ENCODE measurements at regions not wholly inside any gene's neighbourhood (a gene's known extent, or its start where the extent isn't known, plus 50 kb on each side); places are given as distances from the start of the nearest gene placed in this dataset.

- no peak for TF ChIP-seq CTCF (IDR thresholded peaks at IDR 0.05)
- TF ChIP-seq POLR2A (IDR thresholded peaks at IDR 0.05) = no peak
Measured at GRCh38 chr5:29805804-29806203, 1387.7 kb upstream of the CDH6 start.

All from body of pancreas (tissue), 4 donors.